Gastroesophageal sphincter (tissue), 3 donors: ENCODE measurements at regions not wholly inside any gene's neighbourhood (a gene's known extent, or its start where the extent isn't known, plus 50 kb on each side); places are given as distances from the start of the nearest gene placed in this dataset.

Experiments used
- CTCF ChIP-seq, 4 experiments: fragments of 200-600 bp in 2 of 4; fragments of 450-650 bp in 2 of 4; sonication (generic) in 1 of 4; IDR thresholded peaks; one replicate each; pipeline ENCODE4 v1.5.1; 2017 to 2019; ENCODE audit warnings: antibody characterized with exemption in 4 of 4, mild to moderate bottlenecking in 2 of 4, moderate library complexity in 2 of 4
- EP300 ChIP-seq: sonication (generic); formaldehyde crosslinking; IDR thresholded peaks from one replicate; pipeline ENCODE4 v1.6.1; 2017; ENCODE audit warnings: antibody characterized with exemption, mild to moderate bottlenecking
- POLR2A ChIP-seq, 2 donors: fragments of 450-650 bp; IDR thresholded peaks; one replicate each; pipeline ENCODE4 v1.6.1; 2017; ENCODE audit warnings: antibody characterized with exemption in 2 of 2, mild to moderate bottlenecking in 2 of 2, moderate library complexity in 1 of 2

- TF ChIP-seq POLR2A (IDR thresholded peaks at IDR 0.05) (no peak), CTCF (IDR thresholded peaks at IDR 0.05) (no peak), EP300 (no peak)
Measured at GRCh38 chr9:73537561-73537960, 385.9 kb downstream of the ANXA1 start.
